SU-DHL-6 (cell line): ENCODE measurements at regions not wholly inside any gene's neighbourhood (a gene's known extent, or its start where the extent isn't known, plus 50 kb on each side); places are given as distances from the start of the nearest gene placed in this dataset.

Experiments used
- CTCF ChIP-seq: fragments of 200-600 bp; sonication (generic); IDR thresholded peaks from one replicate; pipeline ENCODE4 v1.5.1; 2017; ENCODE audit warnings: antibody characterized with exemption, mild to moderate bottlenecking, low read length, moderate library complexity; ENCODE audit not compliant: insufficient read depth, poor library complexity, severe bottlenecking
- EZH2phosphoT487 ChIP-seq: fragments of 200-600 bp; sonication (generic), shearing (Covaris generic); conservative IDR thresholded peaks from 2 replicates; pipeline ENCODE4 v1.6.1; 2018; ENCODE audit warnings: mild to moderate bottlenecking, antibody characterized with exemption, low read length, moderate library complexity, mixed read lengths

- TF ChIP-seq EZH2phosphoT487 = no peak
- no peak for TF ChIP-seq CTCF
These were observed 52.3 kb upstream of the CALCR start for GRCh38 chr7:93626869-93627268.
